ENCODE measurements at regions not wholly inside any gene's neighbourhood (a gene's known extent, or its start where the extent isn't known, plus 50 kb on each side); places are given as distances from the start of the nearest gene placed in this dataset.

DNA sequence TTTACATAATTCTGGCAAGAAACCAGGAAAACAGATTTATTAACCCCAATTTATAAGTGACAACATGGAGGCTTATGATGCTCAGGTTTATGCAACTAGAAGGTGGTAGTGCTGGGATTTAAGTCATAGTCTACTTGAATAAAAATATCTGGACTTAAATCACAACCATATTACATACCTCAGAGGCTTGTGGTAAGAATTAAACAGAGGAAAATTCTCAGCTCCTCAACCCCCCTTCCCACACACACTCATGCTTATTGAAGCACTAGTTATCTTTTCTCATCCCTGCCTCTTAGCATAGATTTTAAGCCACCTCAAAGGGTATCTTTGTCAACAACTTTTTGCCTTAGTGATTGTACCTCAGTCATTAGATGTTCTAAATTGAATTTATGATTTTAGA lies 731.0 kb downstream of the PRELID2 start:
- no peak overlapping the region for H3K9ac ChIP-seq (ENCODE audit: insufficient read depth, low read depth, low read length)
- H3K4me2 ChIP-seq (ENCODE audit: low read depth, low read length), result no peak overlapping the region
- H3K36me3 ChIP-seq (replicated peaks in 1 of 2; ENCODE audit: control insufficient read depth in 1 of 2, insufficient read depth in 2 of 2, low read length in 2 of 2), result no peaks in the 10 kb centered on the region
- H3K4me1 ChIP-seq (ENCODE audit: insufficient read depth, low read length), result no peaks in the 10 kb centered on the region
- no peaks in the 10 kb centered on the region for H3K9me3 ChIP-seq (ENCODE audit: low read length)
- CTCF ChIA-PET (ENCODE audit: low intra/inter-chr PET ratio, low total read pairs), result no interaction called here
- in situ Hi-C loops (cut with HindIII; ENCODE audit: extremely low pct_ligation_motif_present, low pct_unique_long_range_greater_than_20kb) (no loop called here), intact Hi-C loops (cut with micrococcal nuclease; ENCODE audit: unreplicated experiment) (loop anchor here (5.0 kb wide), 1 partner anchor 617 kb away; no protein-coding TSS in a partner anchor)
- no peak overlapping the region for H2AFZ ChIP-seq (ENCODE audit: low read length)
- DNase-seq (ENCODE audit: low spot score) (no peak), ATAC-seq (no peak), FAIRE-seq (no peak)
- no peaks in the 10 kb centered on the region for H4K20me1 ChIP-seq (ENCODE audit: insufficient read depth, low read length)
- no peaks in the 10 kb centered on the region for H3K79me2 ChIP-seq (ENCODE audit: insufficient read depth, low read length)
- POLR2A ChIA-PET, result no interaction called here
- H3K27me3 ChIP-seq (ENCODE audit: control insufficient read depth in 1 of 2, insufficient read depth in 2 of 2, low read length in 2 of 2), result no peaks in the 10 kb centered on the region
- H3K27ac ChIP-seq (ENCODE audit: extremely low read length, insufficient read depth, low read length), result no peak overlapping the region
- no TSS peak for BruUV-seq (replicated peaks)
- TF ChIP-seq SPEN (CRISPR knock-in tag; IDR thresholded peaks at IDR 0.05; ENCODE audit: low read depth) (no peak), PPARG (CRISPR knock-in tag; conservative IDR thresholded peaks at IDR 0.05) (no peak), RAD21 (CRISPR knock-in tag; IDR thresholded peaks at IDR 0.05) (no peak), ZNF3 (CRISPR knock-in tag; IDR thresholded peaks at IDR 0.05) (no peak), ZNF329 (CRISPR knock-in tag; IDR thresholded peaks at IDR 0.05; ENCODE audit: low read depth) (no peak)
- TF ChIP-seq, protein P1, sequence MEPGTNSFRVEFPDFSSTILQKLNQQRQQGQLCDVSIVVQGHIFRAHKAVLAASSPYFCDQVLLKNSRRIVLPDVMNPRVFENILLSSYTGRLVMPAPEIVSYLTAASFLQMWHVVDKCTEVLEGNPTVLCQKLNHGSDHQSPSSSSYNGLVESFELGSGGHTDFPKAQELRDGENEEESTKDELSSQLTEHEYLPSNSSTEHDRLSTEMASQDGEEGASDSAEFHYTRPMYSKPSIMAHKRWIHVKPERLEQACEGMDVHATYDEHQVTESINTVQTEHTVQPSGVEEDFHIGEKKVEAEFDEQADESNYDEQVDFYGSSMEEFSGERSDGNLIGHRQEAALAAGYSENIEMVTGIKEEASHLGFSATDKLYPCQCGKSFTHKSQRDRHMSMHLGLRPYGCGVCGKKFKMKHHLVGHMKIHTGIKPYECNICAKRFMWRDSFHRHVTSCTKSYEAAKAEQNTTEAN (CRISPR knock-in tag; conservative IDR thresholded peaks at IDR 0.05), result no peak
- TF ChIP-seq, protein P2, sequence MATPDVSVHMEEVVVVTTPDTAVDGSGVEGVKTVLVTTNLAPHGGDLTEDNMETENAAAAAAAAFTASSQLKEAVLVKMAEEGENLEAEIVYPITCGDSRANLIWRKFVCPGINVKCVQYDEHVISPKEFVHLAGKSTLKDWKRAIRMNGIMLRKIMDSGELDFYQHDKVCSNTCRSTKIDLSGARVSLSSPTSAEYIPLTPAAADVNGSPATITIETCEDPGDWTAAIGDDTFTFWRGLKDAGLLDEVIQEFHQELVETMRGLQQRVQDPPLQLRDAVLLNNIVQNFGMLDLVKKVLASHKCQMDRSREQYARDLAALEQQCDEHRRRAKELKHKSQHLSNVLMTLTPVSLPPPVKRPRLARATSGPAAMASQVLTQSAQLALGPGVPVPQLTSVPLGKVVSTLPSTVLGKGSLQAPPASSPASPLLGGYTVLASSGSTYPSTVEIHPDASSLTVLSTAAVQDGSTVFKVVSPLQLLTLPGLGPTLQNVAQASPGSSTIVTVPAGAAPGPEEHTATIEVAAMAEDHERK (CRISPR knock-in tag; IDR thresholded peaks at IDR 0.05; ENCODE audit: low read depth), result no peak
- no peak overlapping the region for H3K4me3 ChIP-seq (replicated peaks in 1 of 3; ENCODE audit: insufficient read depth in 1 of 3, low read depth in 2 of 3, low read length in 3 of 3)

GRCh38 chr5:145101246-145101645 lies 733.9 kb downstream of the PRELID2 start:
- H3K79me2 ChIP-seq (ENCODE audit: insufficient read depth, low read length), result no peaks in the 10 kb centered on the region
- H3K27ac ChIP-seq (ENCODE audit: extremely low read length, insufficient read depth, low read length), result no peak overlapping the region
- ChIA-PET POLR2A (no interaction called here), CTCF (ENCODE audit: low intra/inter-chr PET ratio, low total read pairs) (no interaction called here)
- no peaks in the 10 kb centered on the region for H4K20me1 ChIP-seq (ENCODE audit: insufficient read depth, low read length)
- no peaks in the 10 kb centered on the region for H3K36me3 ChIP-seq (replicated peaks in 1 of 2; ENCODE audit: control insufficient read depth in 1 of 2, insufficient read depth in 2 of 2, low read length in 2 of 2)
- H3K4me2 ChIP-seq (ENCODE audit: low read depth, low read length), result no peak overlapping the region
- intact Hi-C loops (cut with micrococcal nuclease; ENCODE audit: unreplicated experiment), result loop anchor here (5.0 kb wide), 1 partner anchor 614 kb away; no protein-coding TSS in a partner anchor
- no peak overlapping the region for H2AFZ ChIP-seq (ENCODE audit: low read length)
- in situ Hi-C loops (cut with HindIII; ENCODE audit: extremely low pct_ligation_motif_present, low pct_unique_long_range_greater_than_20kb), result no loop called here
- H3K9ac ChIP-seq (ENCODE audit: insufficient read depth, low read depth, low read length), result no peak overlapping the region
- peak; percentile 2 for DNase-seq (ENCODE audit: low spot score)
- H3K4me1 ChIP-seq (ENCODE audit: insufficient read depth, low read length), result no peaks in the 10 kb centered on the region
- ATAC-seq, result no peak
- no peaks in the 10 kb centered on the region for H3K27me3 ChIP-seq (ENCODE audit: control insufficient read depth in 1 of 2, insufficient read depth in 2 of 2, low read length in 2 of 2)
- TF ChIP-seq REL (CRISPR knock-in tag; conservative IDR thresholded peaks at IDR 0.05) (no peak), ZFP82 (CRISPR knock-in tag; IDR thresholded peaks at IDR 0.05; ENCODE audit: borderline replicate concordance) (no peak), CTCF (CRISPR knock-in tag; IDR thresholded peaks at IDR 0.05) (peak; percentile 48)
- peak; percentile 42 for FAIRE-seq
- 15% methylated on average over 3 of the region's 3 CpGs for WGBS (ENCODE audit: low lambda C conversion rate)
- H3K4me3 ChIP-seq (replicated peaks in 1 of 3; ENCODE audit: insufficient read depth in 1 of 3, low read depth in 2 of 3, low read length in 3 of 3), result no peak overlapping the region
- BruUV-seq (replicated peaks), result no TSS peak
- H3K9me3 ChIP-seq (ENCODE audit: low read length), result no peaks in the 10 kb centered on the region

Measured in HepG2 (cell line).